HCEC 1CT (cell line): ENCODE measurements at regions not wholly inside any gene's neighbourhood (a gene's known extent, or its start where the extent isn't known, plus 50 kb on each side); places are given as distances from the start of the nearest gene placed in this dataset.

Experiments
- DNase-seq: peaks from one replicate; pipeline ENCODE4 v3.0.0-alpha.2; 2017

- DNase-seq = no peak
Observed at GRCh38 chr13:72205773-72206172, 338.8 kb upstream of the DACH1 start.

- DNase-seq = no peak
Observed at GRCh38 chr13:72204291-72204690, 337.3 kb upstream of the DACH1 start.

DNA sequence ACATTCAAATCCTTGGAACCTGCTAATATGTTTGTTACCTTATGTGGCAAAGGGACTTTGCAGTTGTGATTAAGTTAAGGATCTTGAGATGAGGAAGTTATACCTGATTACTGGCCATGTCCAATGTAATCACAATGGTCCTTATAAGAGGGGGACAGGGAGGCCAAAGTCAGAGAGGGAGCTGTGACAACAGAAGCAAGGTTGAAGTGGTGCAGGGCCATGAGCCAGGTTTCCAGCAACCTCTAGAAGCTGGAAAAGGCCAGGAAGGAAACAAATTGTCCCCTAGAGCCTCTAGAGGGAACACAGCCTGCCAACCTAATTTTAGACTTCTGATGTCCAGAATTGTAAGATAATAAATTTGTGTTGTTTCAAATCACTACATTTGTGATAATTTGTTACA is 334.7 kb upstream of the DACH1 start:
- DNase-seq = no peak

DNA sequence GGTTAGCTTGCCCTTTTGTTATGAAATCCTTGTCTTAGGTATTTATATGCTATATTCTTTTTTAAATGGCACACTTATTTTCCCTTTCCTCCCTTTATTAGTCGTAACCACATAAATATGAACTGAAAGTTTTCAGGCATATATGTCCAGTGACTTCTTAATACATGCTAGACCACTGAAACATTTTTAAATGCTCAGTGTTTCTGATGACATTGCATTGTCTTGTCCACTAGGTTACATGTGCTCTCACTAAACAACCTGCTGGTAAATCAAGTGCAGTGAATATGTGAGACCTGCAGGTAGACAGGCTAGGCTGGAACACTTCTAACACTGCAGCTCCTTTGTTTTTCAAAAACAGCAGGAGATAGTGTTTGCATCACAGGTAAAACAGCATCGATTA is 332.6 kb upstream of the DACH1 start:
- DNase-seq = no peak

DNA sequence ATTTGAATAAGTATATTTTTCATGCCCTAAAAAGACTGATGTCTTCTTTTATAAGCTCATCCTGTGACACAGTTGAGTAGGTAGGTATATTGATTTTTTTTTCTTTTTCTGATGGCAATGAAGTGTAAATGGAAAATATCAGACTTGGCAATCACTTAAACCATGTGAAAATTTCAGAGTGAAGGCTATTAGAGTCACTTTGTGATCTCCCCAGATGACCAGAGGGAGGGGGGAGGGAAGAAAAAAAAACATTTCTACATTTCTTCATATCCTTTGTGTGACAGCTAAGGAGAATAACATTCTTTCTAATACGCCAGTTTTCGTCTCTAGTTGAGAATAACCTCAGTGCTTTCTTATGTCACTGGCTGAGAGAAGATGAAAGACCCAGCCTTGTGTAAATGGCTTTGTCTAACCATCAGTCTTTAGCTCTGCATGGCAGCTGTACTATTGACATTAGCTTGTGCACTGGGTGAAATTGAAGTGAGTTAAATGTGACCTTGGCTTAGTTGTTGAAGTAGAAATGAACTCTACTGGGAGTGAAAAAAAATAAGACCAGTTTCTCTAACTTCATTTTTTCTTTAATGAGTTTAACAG is 332.1 kb upstream of the DACH1 start:
- DNase-seq = no peak

DNA sequence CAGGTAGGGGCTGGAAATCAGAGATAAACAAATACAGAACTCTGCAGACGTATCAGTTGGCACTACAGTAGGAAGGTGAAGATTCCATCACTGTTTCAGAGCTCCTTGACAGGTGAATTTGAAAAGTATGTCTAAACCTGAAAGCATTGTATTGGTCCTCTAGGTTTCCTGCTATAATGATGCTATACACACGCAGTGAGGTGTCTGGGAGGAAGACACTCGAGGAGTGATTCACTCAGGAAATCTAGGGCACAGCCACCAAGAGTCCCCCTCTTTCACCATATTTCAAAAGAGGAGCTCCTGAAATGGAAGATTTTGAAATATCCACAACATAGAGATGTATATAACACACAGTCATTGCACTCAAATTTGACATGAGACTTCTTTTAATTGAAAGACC is 331.0 kb upstream of the DACH1 start:
- DNase-seq = no peak

GRCh38 chr13:72195044-72195704 is 328.2 kb upstream of the DACH1 start:
- DNase-seq = no peak

GRCh38 chr13:72194523-72194922 is 327.5 kb upstream of the DACH1 start:
- DNase-seq = no peak

GRCh38 chr13:72186730-72187422 is 319.9 kb upstream of the DACH1 start:
- DNase-seq = no peak

- DNase-seq = no peak
Observed at GRCh38 chr13:72185776-72186175, 318.8 kb upstream of the DACH1 start.

- DNase-seq = no peak
Observed at GRCh38 chr13:72181661-72182060, 314.7 kb upstream of the DACH1 start.

DNA sequence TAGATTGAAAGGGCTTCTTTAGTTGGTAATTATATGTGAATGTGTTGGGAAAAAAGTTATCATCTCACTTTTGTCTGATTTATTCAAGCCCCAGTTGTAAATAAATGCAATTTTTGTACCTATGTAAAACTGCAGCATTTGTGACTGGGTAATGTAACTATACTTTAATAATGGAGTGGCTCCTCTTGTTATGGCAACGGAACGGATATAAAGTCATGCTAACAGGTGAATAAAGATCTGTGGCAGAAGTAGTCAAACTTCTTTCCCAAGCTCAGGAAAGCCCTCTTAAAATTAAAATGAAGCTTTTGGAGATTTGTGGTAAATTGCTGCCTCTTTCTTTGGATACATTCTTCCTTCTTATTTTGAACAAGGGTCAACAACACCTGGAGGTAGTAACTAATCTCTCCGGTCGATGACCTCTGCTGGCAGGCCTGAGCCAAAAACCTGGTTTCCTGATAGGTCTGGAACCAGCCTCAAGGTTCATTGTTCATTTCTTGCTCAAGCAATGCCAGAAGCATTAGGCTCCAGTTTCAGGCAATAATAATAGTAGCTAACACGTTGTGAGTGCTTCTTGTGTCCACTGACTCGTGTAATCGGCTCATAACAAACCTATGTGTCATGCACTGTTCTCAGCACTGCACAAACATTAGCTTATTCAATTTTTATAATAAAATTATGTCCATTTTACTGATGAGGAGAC is 313.4 kb upstream of the DACH1 start:
- no peak for DNase-seq

- no peak for DNase-seq
Observed at GRCh38 chr13:72174549-72174948, 307.5 kb upstream of the DACH1 start.

DNA sequence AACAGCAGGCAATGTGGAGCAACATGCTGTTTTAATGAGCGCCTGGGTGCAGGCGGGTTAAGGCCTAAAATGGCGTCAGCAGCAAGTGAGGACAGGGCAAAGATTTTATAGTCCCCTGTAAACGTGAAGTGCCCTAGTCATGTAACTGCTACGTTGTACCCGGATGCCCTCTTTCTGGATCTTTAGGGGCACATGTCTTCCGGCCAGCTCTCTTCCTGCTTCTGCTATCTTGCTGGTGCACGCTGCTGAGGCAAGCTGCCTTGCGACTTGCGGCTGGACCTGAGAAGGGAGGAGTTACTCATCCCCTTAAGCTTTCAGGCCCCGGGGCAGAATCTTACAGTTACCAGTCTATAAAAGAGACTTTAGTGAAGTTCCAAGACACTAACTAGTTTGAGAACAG is 303.6 kb upstream of the DACH1 start:
- DNase-seq = no peak

GRCh38 chr13:72168126-72168855 is 301.3 kb upstream of the DACH1 start:
- DNase-seq = no peak

DNA sequence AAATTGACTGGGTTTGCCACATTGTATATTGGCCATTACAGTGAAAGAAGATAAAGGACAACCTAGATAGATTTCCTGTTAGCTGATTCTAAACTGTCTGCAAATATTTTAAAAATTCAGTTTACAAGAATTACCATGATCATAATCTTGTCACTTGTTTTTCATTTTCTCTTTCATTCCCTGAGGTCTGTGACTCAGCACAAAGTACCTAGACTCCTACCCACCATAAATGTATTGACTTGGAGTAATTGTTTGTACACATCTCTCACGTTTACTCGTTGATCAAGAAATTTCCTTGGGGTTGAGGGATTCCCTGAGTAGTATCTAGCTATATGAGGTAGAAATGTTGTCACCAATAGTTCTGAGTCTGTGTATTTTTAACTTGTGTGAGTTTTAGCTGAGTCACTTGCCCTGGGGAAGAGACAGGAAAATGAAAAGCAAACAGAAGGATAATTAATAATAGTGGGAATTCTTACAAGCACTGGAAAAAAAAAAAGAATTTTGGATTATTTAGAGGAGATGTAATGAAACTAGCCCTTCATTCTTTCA is 299.2 kb upstream of the DACH1 start:
- DNase-seq = no peak

GRCh38 chr13:72165276-72165675 is 298.3 kb upstream of the DACH1 start:
- no peak for DNase-seq

- no peak for DNase-seq
Observed at GRCh38 chr13:72164811-72165210, 297.8 kb upstream of the DACH1 start.

GRCh38 chr13:72163678-72164077 is 296.7 kb upstream of the DACH1 start:
- DNase-seq = no peak

GRCh38 chr13:72160977-72161376 is 294.0 kb upstream of the DACH1 start:
- no peak for DNase-seq

- no peak for DNase-seq
Observed at GRCh38 chr13:72156760-72157159, 289.8 kb upstream of the DACH1 start.

GRCh38 chr13:72153272-72153671 is 286.3 kb upstream of the DACH1 start:
- DNase-seq = no peak

DNA sequence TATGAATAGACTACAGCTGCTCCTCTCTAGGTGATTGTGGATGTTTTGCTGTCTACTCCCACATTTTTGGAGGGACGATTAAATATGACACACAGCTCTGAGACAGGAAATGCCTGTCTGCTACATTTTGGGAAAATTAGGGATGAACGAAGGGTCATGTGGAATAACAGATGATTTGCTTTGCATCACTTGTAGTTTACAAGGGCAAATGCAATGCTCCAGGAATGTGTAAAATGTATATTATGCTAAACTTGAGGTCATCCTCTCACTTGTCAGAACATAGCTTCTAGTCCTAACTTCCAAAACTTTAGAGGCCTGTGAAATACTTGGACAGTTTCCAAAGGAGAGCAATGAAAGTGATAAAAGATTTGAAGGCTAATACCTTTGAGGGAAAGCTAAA is 284.2 kb upstream of the DACH1 start:
- DNase-seq = no peak
